Glutamatergic neuron (in vitro differentiated cells): ENCODE measurements at regions not wholly inside any gene's neighbourhood (a gene's known extent, or its start where the extent isn't known, plus 50 kb on each side); places are given as distances from the start of the nearest gene placed in this dataset.

Source experiments
- DNase-seq: peaks from one replicate; pipeline ENCODE4 v3.0.0; 2022
- H3K27ac Mint-ChIP-seq: one replicate; pipeline ENCODE4 v1.8.0; 2020; ENCODE audit warnings: mild to moderate bottlenecking, mixed read lengths, inconsistent platforms; ENCODE audit not compliant: unreplicated experiment
- H3K27me3 Mint-ChIP-seq: one replicate; pipeline ENCODE4 v1.8.0; 2020; ENCODE audit warnings: mild to moderate bottlenecking, moderate library complexity, mixed read lengths, inconsistent platforms; ENCODE audit not compliant: unreplicated experiment
- H3K36me3 Mint-ChIP-seq: one replicate; pipeline ENCODE4 v1.8.0; 2020; ENCODE audit warnings: mild to moderate bottlenecking, mixed read lengths, inconsistent platforms; ENCODE audit not compliant: unreplicated experiment
- H3K4me1 Mint-ChIP-seq: one replicate; pipeline ENCODE4 v1.8.0; 2020; ENCODE audit warnings: mild to moderate bottlenecking, low read depth, mixed read lengths, inconsistent platforms; ENCODE audit not compliant: unreplicated experiment
- H3K4me3 Mint-ChIP-seq: one replicate; pipeline ENCODE4 v1.8.0; 2020; ENCODE audit warnings: mild to moderate bottlenecking, mixed read lengths, inconsistent platforms; ENCODE audit not compliant: unreplicated experiment
- H3K9me3 Mint-ChIP-seq: one replicate; pipeline ENCODE4 v1.8.0; 2020; ENCODE audit warnings: mild to moderate bottlenecking, moderate library complexity, mixed read lengths, inconsistent platforms; ENCODE audit not compliant: unreplicated experiment
- TF ChIP-seq, protein P1 (sequence below): fragments of 200-600 bp; sonication (generic); IDR thresholded peaks from one replicate; pipeline ENCODE4 v1.5.0; 2021; ENCODE audit not compliant: partially characterized antibody, unreplicated experiment

DNA sequence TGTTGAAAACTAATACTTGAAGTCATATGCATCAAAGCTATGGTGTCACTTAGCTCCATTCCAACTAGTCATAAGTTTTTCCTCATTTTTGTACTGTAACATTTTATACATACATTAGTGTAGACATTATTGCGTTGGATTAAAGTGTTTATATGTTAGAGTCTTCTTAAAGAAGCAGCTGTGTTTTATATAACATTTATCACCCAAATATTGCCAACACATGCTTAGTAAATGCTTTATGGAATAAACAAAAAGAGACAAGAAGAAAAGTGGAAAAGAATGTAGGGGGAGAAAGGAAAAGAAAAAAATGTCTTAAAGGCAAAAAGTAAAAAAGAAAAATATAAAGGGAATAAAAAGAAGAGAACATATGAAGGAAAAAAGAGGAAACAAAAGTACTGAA lies 1314.3 kb upstream of the CELF4 start:
- no peaks in the 10 kb centered on the region for H3K4me1 Mint-ChIP-seq
- no peaks in the 10 kb centered on the region for H3K36me3 Mint-ChIP-seq
- no peaks in the 10 kb centered on the region for H3K27me3 Mint-ChIP-seq
- DNase-seq: no peak
- H3K27ac Mint-ChIP-seq: no peak overlapping the region
- H3K9me3 Mint-ChIP-seq: no peaks in the 10 kb centered on the region
- no peak overlapping the region for H3K4me3 Mint-ChIP-seq
- TF ChIP-seq, protein P1, sequence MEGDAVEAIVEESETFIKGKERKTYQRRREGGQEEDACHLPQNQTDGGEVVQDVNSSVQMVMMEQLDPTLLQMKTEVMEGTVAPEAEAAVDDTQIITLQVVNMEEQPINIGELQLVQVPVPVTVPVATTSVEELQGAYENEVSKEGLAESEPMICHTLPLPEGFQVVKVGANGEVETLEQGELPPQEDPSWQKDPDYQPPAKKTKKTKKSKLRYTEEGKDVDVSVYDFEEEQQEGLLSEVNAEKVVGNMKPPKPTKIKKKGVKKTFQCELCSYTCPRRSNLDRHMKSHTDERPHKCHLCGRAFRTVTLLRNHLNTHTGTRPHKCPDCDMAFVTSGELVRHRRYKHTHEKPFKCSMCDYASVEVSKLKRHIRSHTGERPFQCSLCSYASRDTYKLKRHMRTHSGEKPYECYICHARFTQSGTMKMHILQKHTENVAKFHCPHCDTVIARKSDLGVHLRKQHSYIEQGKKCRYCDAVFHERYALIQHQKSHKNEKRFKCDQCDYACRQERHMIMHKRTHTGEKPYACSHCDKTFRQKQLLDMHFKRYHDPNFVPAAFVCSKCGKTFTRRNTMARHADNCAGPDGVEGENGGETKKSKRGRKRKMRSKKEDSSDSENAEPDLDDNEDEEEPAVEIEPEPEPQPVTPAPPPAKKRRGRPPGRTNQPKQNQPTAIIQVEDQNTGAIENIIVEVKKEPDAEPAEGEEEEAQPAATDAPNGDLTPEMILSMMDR: no peak

DNA sequence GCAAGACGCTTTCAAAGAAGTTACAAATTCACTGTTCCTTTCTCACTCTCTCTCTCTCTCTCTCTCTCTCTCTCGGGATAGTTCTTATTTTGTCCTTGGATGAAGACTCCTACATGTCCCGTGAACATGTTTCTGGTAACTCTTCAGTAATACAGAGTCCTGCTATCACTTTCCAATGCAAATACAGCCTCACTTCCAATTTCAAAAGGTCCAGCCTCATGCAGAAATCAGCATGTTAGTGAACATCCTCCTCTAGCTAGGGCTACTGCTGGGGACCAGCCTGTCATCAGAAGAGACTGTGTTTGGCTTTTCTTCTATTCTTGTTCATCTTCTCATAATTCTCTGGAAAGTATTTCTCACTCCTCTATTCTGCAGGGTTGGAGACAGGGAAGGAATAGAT lies 1306.7 kb upstream of the CELF4 start:
- TF ChIP-seq, protein P1: no peak
- peaks cover 3% of the 10 kb centered on the region for H3K4me1 Mint-ChIP-seq
- H3K36me3 Mint-ChIP-seq: no peaks in the 10 kb centered on the region
- H3K9me3 Mint-ChIP-seq: no peaks in the 10 kb centered on the region
- no peak overlapping the region for H3K27ac Mint-ChIP-seq
- no peak overlapping the region for H3K4me3 Mint-ChIP-seq
- no peak for DNase-seq
- no peaks in the 10 kb centered on the region for H3K27me3 Mint-ChIP-seq

DNA sequence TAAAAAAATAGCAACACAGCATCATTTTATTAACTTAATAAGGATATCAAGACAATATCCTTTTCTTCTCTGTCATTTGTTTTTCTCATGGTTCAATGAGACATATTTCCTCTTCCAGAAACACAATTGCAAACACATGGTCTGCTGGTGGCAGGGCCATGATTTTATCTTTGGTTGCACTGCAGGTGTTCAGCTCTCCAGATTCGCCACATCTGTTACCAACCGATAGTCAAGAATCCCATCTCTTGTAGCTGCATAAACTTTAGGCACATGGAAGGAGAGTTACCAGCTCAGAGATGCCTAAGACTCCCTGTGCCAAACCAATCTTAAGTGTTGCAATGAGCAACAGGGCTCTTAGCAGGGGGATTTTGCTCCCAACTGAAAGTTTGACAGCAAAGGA lies 1303.2 kb upstream of the CELF4 start:
- TF ChIP-seq, protein P1: no peak
- no peak overlapping the region for H3K4me3 Mint-ChIP-seq

DNA sequence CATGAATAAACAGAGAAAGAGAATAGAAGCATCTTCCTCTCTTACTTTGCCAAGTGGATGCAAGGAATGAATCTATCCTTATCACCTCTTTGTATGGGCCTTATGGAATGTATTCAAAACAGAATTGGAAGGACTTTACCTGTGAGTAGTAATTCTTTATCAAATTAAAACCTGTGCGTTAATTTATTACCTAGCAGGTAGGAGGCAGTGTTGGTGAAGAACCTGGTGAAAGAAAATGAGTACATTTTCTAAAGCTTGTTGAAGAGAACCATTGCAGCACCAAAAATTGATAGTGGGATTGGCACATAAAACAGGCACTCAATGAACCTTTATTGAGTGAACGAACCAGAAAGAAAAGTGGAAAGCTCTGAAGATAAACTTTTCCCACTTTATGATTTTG lies 1302.1 kb upstream of the CELF4 start:
- no peak for DNase-seq
- Mint-ChIP-seq H3K27me3 (no peaks in the 10 kb centered on the region), H3K4me1 (peaks cover 3% of the 10 kb centered on the region), H3K9me3 (no peaks in the 10 kb centered on the region), H3K27ac (no peak overlapping the region), H3K36me3 (no peaks in the 10 kb centered on the region), H3K4me3 (no peak overlapping the region)
- TF ChIP-seq, protein P1: no peak

More for the DNA sequence above, 1303.2 kb upstream of the CELF4 start:
- no peak for DNase-seq
- no peaks in the 10 kb centered on the region for H3K27me3 Mint-ChIP-seq
- H3K27ac Mint-ChIP-seq: no peak overlapping the region
- H3K4me1 Mint-ChIP-seq: peaks cover 3% of the 10 kb centered on the region
- no peaks in the 10 kb centered on the region for H3K36me3 Mint-ChIP-seq
- H3K9me3 Mint-ChIP-seq: no peaks in the 10 kb centered on the region

DNA sequence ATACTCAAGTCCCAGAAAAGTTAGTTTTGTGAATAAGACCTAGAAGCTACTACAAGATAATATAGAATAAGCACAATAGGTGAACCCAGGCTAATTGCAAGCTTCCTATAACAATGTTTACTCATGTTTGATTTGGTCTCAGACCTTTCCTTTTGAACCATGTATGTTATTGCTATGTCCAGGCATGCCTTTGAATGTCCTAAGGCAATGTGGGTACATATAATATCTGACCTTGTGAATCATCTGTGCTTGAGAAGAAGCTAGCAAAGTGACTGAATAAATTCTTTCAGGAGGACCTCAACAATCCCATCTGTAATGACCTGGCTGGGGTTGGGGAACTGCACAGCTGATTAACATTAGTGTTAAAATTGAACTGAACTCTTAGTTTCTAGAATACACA lies 1285.9 kb upstream of the CELF4 start:
- H3K9me3 Mint-ChIP-seq: no peaks in the 10 kb centered on the region
- H3K27ac Mint-ChIP-seq: no peak overlapping the region
- H3K36me3 Mint-ChIP-seq: no peaks in the 10 kb centered on the region
- TF ChIP-seq, protein P1: no peak
- DNase-seq: no peak
- no peak overlapping the region for H3K4me3 Mint-ChIP-seq
- H3K4me1 Mint-ChIP-seq: peaks cover 8% of the 10 kb centered on the region
- peaks cover 2% of the 10 kb centered on the region for H3K27me3 Mint-ChIP-seq
